D721Med (cell line): ENCODE measurements at regions not wholly inside any gene's neighbourhood (a gene's known extent, or its start where the extent isn't known, plus 50 kb on each side); places are given as distances from the start of the nearest gene placed in this dataset.

ENCODE experiments used
- DNase-seq: peaks from one replicate; pipeline ENCODE4 v3.0.0; 2011; ENCODE audit warnings: low spot score; ENCODE audit not compliant: insufficient read length
- FAIRE-seq: peaks from 2 replicates; lab custom pipeline; 2011; peaks lifted over from hg19 to GRCh38; lab: Jason Lieb, UNC
- TF ChIP-seq, protein P1 (sequence below): IDR thresholded peaks from 2 replicates; pipeline ENCODE4 v1.5.1; 2012; ENCODE audit warnings: mild to moderate bottlenecking, control low read depth; ENCODE audit not compliant: insufficient read depth; ENCODE audit errors: missing control alignments

DNA sequence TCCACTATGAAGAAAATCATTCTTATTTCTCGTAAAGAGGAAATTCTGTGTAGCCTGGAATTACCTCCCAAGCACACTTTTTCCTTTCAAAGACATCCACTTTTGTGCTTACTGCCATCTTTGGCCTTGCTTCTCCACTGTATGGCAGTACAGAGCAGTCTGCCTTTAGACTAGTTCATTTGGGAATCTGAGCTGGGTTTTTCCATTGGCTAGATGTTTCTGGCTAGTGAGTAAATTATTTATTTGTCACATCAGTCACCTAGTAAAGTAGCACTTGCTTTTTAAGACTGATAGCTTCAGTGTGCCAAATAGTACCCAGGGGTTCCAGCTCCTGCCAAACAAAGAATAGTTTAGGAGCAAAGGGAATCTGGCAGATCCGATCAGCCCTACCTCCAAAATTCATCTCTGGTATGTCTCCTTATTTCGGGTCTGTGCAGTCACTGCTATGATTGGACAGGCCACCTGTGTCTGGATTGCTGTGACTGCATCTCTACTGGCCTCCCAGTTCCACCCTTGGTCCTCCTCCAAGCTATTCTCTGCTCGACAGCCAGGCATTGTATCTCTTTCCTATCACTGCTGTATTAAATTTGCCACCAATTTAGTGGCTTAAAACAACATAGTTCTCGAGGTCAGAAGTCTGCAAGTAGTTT lies 97.6 kb downstream of the NUDT12 start:
- DNase-seq = no peak
- TF ChIP-seq, protein P1, sequence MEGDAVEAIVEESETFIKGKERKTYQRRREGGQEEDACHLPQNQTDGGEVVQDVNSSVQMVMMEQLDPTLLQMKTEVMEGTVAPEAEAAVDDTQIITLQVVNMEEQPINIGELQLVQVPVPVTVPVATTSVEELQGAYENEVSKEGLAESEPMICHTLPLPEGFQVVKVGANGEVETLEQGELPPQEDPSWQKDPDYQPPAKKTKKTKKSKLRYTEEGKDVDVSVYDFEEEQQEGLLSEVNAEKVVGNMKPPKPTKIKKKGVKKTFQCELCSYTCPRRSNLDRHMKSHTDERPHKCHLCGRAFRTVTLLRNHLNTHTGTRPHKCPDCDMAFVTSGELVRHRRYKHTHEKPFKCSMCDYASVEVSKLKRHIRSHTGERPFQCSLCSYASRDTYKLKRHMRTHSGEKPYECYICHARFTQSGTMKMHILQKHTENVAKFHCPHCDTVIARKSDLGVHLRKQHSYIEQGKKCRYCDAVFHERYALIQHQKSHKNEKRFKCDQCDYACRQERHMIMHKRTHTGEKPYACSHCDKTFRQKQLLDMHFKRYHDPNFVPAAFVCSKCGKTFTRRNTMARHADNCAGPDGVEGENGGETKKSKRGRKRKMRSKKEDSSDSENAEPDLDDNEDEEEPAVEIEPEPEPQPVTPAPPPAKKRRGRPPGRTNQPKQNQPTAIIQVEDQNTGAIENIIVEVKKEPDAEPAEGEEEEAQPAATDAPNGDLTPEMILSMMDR = no peak
- FAIRE-seq = no peak

- DNase-seq (no peak), FAIRE-seq (no peak)
- TF ChIP-seq, protein P1 = no peak
Measured at GRCh38 chr5:103463261-103463660, 99.3 kb downstream of the NUDT12 start.

DNA sequence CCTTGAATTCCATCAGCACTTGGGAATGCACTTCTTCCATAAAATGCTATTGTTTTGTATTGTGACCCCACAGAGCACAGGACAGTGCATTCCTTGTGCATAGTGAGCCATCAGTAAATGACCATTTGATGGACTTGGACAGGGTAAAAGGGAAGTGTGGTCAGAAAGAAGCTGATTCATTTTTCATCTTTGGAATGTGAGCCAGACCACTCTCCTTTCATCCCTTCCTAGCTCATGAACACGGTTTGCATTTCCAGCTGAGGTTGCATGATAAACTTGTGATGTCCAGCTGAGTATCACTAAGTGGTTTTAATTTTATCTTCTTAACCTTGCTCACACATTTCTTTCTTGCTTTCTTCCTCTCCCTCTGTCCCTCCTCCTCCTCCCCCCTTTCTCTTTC lies 101.3 kb downstream of the NUDT12 start:
- DNase-seq = no peak
- TF ChIP-seq, protein P1 = no peak
- no peak for FAIRE-seq

GRCh38 chr5:103458497-103459040 lies 104.0 kb downstream of the NUDT12 start:
- TF ChIP-seq, protein P1 = no peak
- FAIRE-seq (no peak), DNase-seq (no peak)

GRCh38 chr5:103456476-103456875 lies 106.1 kb downstream of the NUDT12 start:
- FAIRE-seq (no peak), DNase-seq (no peak)
- TF ChIP-seq, protein P1 = no peak

GRCh38 chr5:103455796-103456195 lies 106.8 kb downstream of the NUDT12 start:
- FAIRE-seq (no peak), DNase-seq (no peak)
- TF ChIP-seq, protein P1 = no peak

- DNase-seq (no peak), FAIRE-seq (no peak)
- TF ChIP-seq, protein P1 = no peak
Measured at GRCh38 chr5:103454770-103455169, 107.8 kb downstream of the NUDT12 start.
